Endodermal cell (in vitro differentiated cells): ENCODE measurements at regions not wholly inside any gene's neighbourhood (a gene's known extent, or its start where the extent isn't known, plus 50 kb on each side); places are given as distances from the start of the nearest gene placed in this dataset.

Experiments used
- DNase-seq: peaks from one replicate; pipeline ENCODE4 v3.0.0-alpha.2; 2017
- H3K27ac ChIP-seq: 2 replicates; pipeline ENCODE4 v1.5.1; 2013; ENCODE audit warnings: mild to moderate bottlenecking, low read depth, low read length, moderate library complexity
- H3K27me3 ChIP-seq: 2 replicates; pipeline ENCODE4 v1.6.1; 2013; ENCODE audit warnings: mild to moderate bottlenecking, low read length, moderate library complexity; ENCODE audit not compliant: insufficient read depth, control insufficient read depth, poor library complexity, severe bottlenecking
- H3K36me3 ChIP-seq: 2 replicates; pipeline ENCODE4 v1.7.0; 2013; ENCODE audit warnings: mild to moderate bottlenecking, low read length, moderate library complexity; ENCODE audit not compliant: control insufficient read depth, insufficient read depth
- H3K4me1 ChIP-seq: one replicate; pipeline ENCODE4 v1.7.0; 2013; ENCODE audit warnings: low read length; ENCODE audit not compliant: control insufficient read depth, insufficient read depth
- H3K4me3 ChIP-seq: 2 replicates; pipeline ENCODE4 v1.5.1; 2013; ENCODE audit warnings: mild to moderate bottlenecking, low read length, moderate library complexity
- H3K9ac ChIP-seq: 2 replicates; pipeline ENCODE4 v1.6.1; 2013; ENCODE audit warnings: mild to moderate bottlenecking, low read length, moderate library complexity; ENCODE audit not compliant: poor library complexity, severe bottlenecking; ENCODE audit errors: extremely low read depth
- H3K9me3 ChIP-seq: 2 replicates; pipeline ENCODE4 v1.6.1; 2013; ENCODE audit warnings: mild to moderate bottlenecking, low read length, moderate library complexity; ENCODE audit not compliant: control insufficient read depth
- H3K27ac Mint-ChIP-seq: 2 replicates; pipeline ENCODE4 v1.8.0; 2020; ENCODE audit warnings: mixed read lengths
- H3K27me3 Mint-ChIP-seq: 2 replicates; pipeline ENCODE4 v1.8.0; 2021; ENCODE audit warnings: mild to moderate bottlenecking, mixed read lengths; ENCODE audit not compliant: insufficient read depth
- H3K36me3 Mint-ChIP-seq: 2 replicates; pipeline ENCODE4 v1.8.0; 2020; ENCODE audit warnings: low read depth, mixed read lengths
- H3K4me1 Mint-ChIP-seq: 2 replicates; pipeline ENCODE4 v1.8.0; 2020; ENCODE audit warnings: mixed read lengths
- H3K4me3 Mint-ChIP-seq: 2 replicates; pipeline ENCODE4 v1.8.0; 2020; ENCODE audit warnings: mild to moderate bottlenecking, moderate library complexity, mixed read lengths
- H3K9me3 Mint-ChIP-seq: 2 replicates; pipeline ENCODE4 v1.8.0; 2020; ENCODE audit warnings: mild to moderate bottlenecking, mixed read lengths
- CTCF ChIP-seq: fragments of 200-600 bp; sonication (generic); conservative IDR thresholded peaks from 2 replicates; pipeline ENCODE4 v1.5.0; 2021; ENCODE audit warnings: antibody characterized with exemption, mild to moderate bottlenecking
- WGBS, 2 experiments: methylation state at CpG; one replicate each; pipeline versions ENCODE4 v1.1.5 to v1.1.7; 2013; ENCODE audit warnings: missing lambda C conversion rate in 2 of 2, mixed read lengths in 1 of 2; ENCODE audit not compliant: insufficient coverage in 1 of 2, insufficient read length in 1 of 2; 5-methylcytosine and 5-hydroxymethylcytosine counted together

GRCh38 chr6:66860328-66860727, 1153.3 kb upstream of the EYS start:
- Histone ChIP-seq H3K27ac (no peak overlapping the region), H3K9ac (no peak overlapping the region), H3K4me1 (no peaks in the 10 kb centered on the region), H3K36me3 (no peaks in the 10 kb centered on the region), H3K9me3 (peaks cover 5% of the 10 kb centered on the region), H3K27me3 (no peaks in the 10 kb centered on the region), H3K4me3 (no peak overlapping the region)
- peaks cover 2% of the 10 kb centered on the region for H3K27me3 Mint-ChIP-seq
- WGBS, 2 experiments: 86 to 94% methylated on average over 2 to 3 of the region's 3 CpGs
- DNase-seq: no peak
- H3K9me3 Mint-ChIP-seq: peaks cover 11% of the 10 kb centered on the region
- no peaks in the 10 kb centered on the region for H3K4me1 Mint-ChIP-seq
- TF ChIP-seq CTCF: no peak
- H3K27ac Mint-ChIP-seq: no peak overlapping the region
- H3K36me3 Mint-ChIP-seq: no peaks in the 10 kb centered on the region
- H3K4me3 Mint-ChIP-seq: no peak overlapping the region

DNA sequence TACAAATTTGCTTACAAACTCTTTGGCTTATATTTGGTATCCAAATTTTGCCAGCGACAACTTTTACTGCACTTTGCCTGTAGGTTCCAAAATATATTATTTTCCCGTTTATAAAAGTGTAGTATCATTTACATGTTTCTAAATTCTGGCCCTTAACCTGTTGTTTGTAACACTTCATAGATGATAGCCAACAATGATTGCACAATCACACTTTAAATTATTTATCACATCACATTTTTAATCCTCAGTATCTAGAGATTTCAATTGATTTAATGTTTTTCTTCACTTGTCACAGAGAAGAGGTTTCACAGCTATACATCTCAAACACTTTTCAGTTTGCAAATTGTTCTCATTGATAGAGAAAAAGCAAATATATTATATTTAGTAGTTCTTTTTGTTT, 1151.2 kb upstream of the EYS start:
- no peak overlapping the region for H3K9ac ChIP-seq
- no peak for TF ChIP-seq CTCF
- H3K36me3 ChIP-seq: no peaks in the 10 kb centered on the region
- WGBS, 2 experiments: 50% methylated on average over 2 of the region's 2 CpGs; no CpG with 5 or more reads in 1 of the 2 experiments
- H3K9me3 ChIP-seq: no peaks in the 10 kb centered on the region
- H3K27ac ChIP-seq: no peak overlapping the region
- no peaks in the 10 kb centered on the region for H3K4me1 ChIP-seq
- H3K27me3 Mint-ChIP-seq: peaks cover 2% of the 10 kb centered on the region
- H3K4me3 ChIP-seq: no peak overlapping the region
- no peaks in the 10 kb centered on the region for H3K4me1 Mint-ChIP-seq
- DNase-seq: no peak
- H3K27ac Mint-ChIP-seq: no peak overlapping the region
- no peak overlapping the region for H3K4me3 Mint-ChIP-seq
- no peaks in the 10 kb centered on the region for H3K36me3 Mint-ChIP-seq
- no peaks in the 10 kb centered on the region for H3K27me3 ChIP-seq
- peaks cover 3% of the 10 kb centered on the region for H3K9me3 Mint-ChIP-seq

GRCh38 chr6:66854014-66854413, 1147.0 kb upstream of the EYS start:
- H3K9me3 ChIP-seq: no peaks in the 10 kb centered on the region
- Mint-ChIP-seq H3K36me3 (no peaks in the 10 kb centered on the region), H3K4me1 (no peaks in the 10 kb centered on the region), H3K9me3 (no peaks in the 10 kb centered on the region), H3K27ac (no peak overlapping the region), H3K4me3 (no peak overlapping the region), H3K27me3 (peaks cover 2% of the 10 kb centered on the region)
- no peak overlapping the region for H3K9ac ChIP-seq
- no peak for TF ChIP-seq CTCF
- no peak for DNase-seq
- H3K27me3 ChIP-seq: no peaks in the 10 kb centered on the region
- H3K4me1 ChIP-seq: no peaks in the 10 kb centered on the region
- no peaks in the 10 kb centered on the region for H3K36me3 ChIP-seq
- no peak overlapping the region for H3K27ac ChIP-seq
- no peak overlapping the region for H3K4me3 ChIP-seq
